Activated B cell treated with CpG ODN at 0.5 μM for 24 hours (primary cell): ENCODE measurements at regions not wholly inside any gene's neighbourhood (a gene's known extent, or its start where the extent isn't known, plus 50 kb on each side); places are given as distances from the start of the nearest gene placed in this dataset.

Source experiments
- ATAC-seq: fragments of 200-7000 bp; cut with Tn5 transposase; one replicate; pipeline ENCODE4 v1.10.0; 2021; ENCODE audit warnings: low read depth, mild to moderate bottlenecking, moderate library complexity
- CTCF ChIA-PET: fragments of 350-600 bp; sonication (Branson Sonifier 250); formaldehyde crosslinking; loops from one replicate; lab custom pipeline; 2021; ENCODE audit warnings: antibody characterized with exemption; lab: Charles Lee
- POLR2A ChIA-PET: fragments of 350-600 bp; sonication (Branson Sonifier 250); formaldehyde crosslinking; loops from one replicate; lab custom pipeline; 2021; ENCODE audit warnings: antibody characterized with exemption; lab: Charles Lee
- DNase-seq: peaks from one replicate; pipeline ENCODE4 v3.0.0; 2022
- H3K27ac Mint-ChIP-seq: one replicate; pipeline ENCODE4 v1.8.0; 2020; ENCODE audit warnings: mixed read lengths
- H3K27me3 Mint-ChIP-seq: one replicate; pipeline ENCODE4 v1.8.0; 2021; ENCODE audit warnings: mixed read lengths
- H3K36me3 Mint-ChIP-seq: one replicate; pipeline ENCODE4 v1.8.0; 2021; ENCODE audit warnings: low read depth, mixed read lengths
- H3K4me1 Mint-ChIP-seq: one replicate; pipeline ENCODE4 v1.8.0; 2021; ENCODE audit warnings: mixed read lengths
- H3K4me3 Mint-ChIP-seq: one replicate; pipeline ENCODE4 v1.8.0; 2020; ENCODE audit warnings: mild to moderate bottlenecking, mixed read lengths
- H3K9me3 Mint-ChIP-seq: one replicate; pipeline ENCODE4 v1.8.0; 2020; ENCODE audit warnings: mixed read lengths
- CTCF ChIP-seq: fragments of 200-600 bp; IDR thresholded peaks from one replicate; pipeline ENCODE4 v1.8.0; 2022; ENCODE audit warnings: antibody characterized with exemption, mild to moderate bottlenecking
- intact Hi-C: fragments of 100-400 bp; cut with micrococcal nuclease; formaldehyde crosslinking; loops from one replicate; pipeline ENCODE4 v1.15.1; 2024

GRCh38 chr5:109965634-109966033 lies 275.9 kb downstream of the MAN2A1 start:
- DNase-seq: no peak
- POLR2A ChIA-PET: no interaction called here
- intact Hi-C loops: no loop called here
- H3K36me3 Mint-ChIP-seq: no peaks in the 10 kb centered on the region
- no peak overlapping the region for H3K27ac Mint-ChIP-seq
- ATAC-seq: no peak
- no peak overlapping the region for H3K4me3 Mint-ChIP-seq
- no peaks in the 10 kb centered on the region for H3K4me1 Mint-ChIP-seq
- TF ChIP-seq CTCF: no peak
- CTCF ChIA-PET: no interaction called here
- no peaks in the 10 kb centered on the region for H3K27me3 Mint-ChIP-seq
- H3K9me3 Mint-ChIP-seq: no peaks in the 10 kb centered on the region

GRCh38 chr5:109971968-109972367 lies 282.2 kb downstream of the MAN2A1 start:
- intact Hi-C loops: no loop called here
- H3K4me1 Mint-ChIP-seq: no peaks in the 10 kb centered on the region
- ChIA-PET CTCF (no interaction called here), POLR2A (no interaction called here)
- ATAC-seq: no peak
- no peaks in the 10 kb centered on the region for H3K27me3 Mint-ChIP-seq
- H3K9me3 Mint-ChIP-seq: no peaks in the 10 kb centered on the region
- no peak overlapping the region for H3K4me3 Mint-ChIP-seq
- no peak overlapping the region for H3K27ac Mint-ChIP-seq
- TF ChIP-seq CTCF: no peak
- DNase-seq: no peak
- no peaks in the 10 kb centered on the region for H3K36me3 Mint-ChIP-seq

DNA sequence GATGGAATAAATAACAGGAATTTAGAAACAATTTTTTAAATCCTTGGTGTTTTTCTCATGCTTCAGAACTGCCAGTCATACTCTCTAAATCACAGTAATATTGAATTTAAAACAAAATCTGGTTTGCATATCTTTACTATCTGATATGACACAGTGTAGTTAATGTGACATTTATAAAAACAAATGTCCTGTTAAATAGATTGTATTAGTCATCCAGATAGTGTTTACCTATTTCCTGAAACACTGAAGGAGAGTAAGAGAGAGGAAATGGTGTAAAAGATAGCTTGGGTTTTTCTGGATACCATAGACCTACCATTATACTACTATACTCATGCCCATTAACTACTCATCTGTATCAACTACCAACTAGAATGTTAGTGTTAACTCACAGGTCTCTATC lies 292.3 kb downstream of the MAN2A1 start:
- Mint-ChIP-seq H3K9me3 (no peaks in the 10 kb centered on the region), H3K27ac (no peak overlapping the region), H3K27me3 (peaks cover 4% of the 10 kb centered on the region), H3K4me1 (no peaks in the 10 kb centered on the region), H3K4me3 (no peak overlapping the region), H3K36me3 (no peaks in the 10 kb centered on the region)
- no peak for TF ChIP-seq CTCF
- CTCF ChIA-PET: no interaction called here
- POLR2A ChIA-PET: no interaction called here
- ATAC-seq (no peak), DNase-seq (no peak)
- intact Hi-C loops: no loop called here

- Mint-ChIP-seq H3K27ac (no peak overlapping the region), H3K36me3 (no peaks in the 10 kb centered on the region), H3K4me1 (no peaks in the 10 kb centered on the region), H3K4me3 (no peak overlapping the region), H3K27me3 (peaks cover 4% of the 10 kb centered on the region), H3K9me3 (no peaks in the 10 kb centered on the region)
- ChIA-PET POLR2A (no interaction called here), CTCF (no interaction called here)
- no peak for DNase-seq
- no peak for TF ChIP-seq CTCF
- no peak for ATAC-seq
- intact Hi-C loops: no loop called here
Observed at GRCh38 chr5:109982966-109983534, 293.3 kb downstream of the MAN2A1 start.

- Mint-ChIP-seq H3K27me3 (peaks cover 3% of the 10 kb centered on the region), H3K9me3 (no peaks in the 10 kb centered on the region), H3K27ac (no peak overlapping the region), H3K4me1 (no peaks in the 10 kb centered on the region), H3K36me3 (no peaks in the 10 kb centered on the region), H3K4me3 (no peak overlapping the region)
- intact Hi-C loops: no loop called here
- CTCF ChIA-PET: no interaction called here
- no peak for TF ChIP-seq CTCF
- POLR2A ChIA-PET: no interaction called here
- DNase-seq: no peak
- ATAC-seq: no peak
Observed at GRCh38 chr5:109986726-109987125, 297.0 kb downstream of the MAN2A1 start.
